ENCODE measurements at regions not wholly inside any gene's neighbourhood (a gene's known extent, or its start where the extent isn't known, plus 50 kb on each side); places are given as distances from the start of the nearest gene placed in this dataset.

- no peak for TF ChIP-seq POLR2A (IDR thresholded peaks at IDR 0.05)
- TF ChIP-seq CTCF (IDR thresholded peaks at IDR 0.05): no peak
- DNase-seq (ENCODE audit: low spot score in 2 of 2): no peak
- no peak overlapping the region for H3K4me3 ChIP-seq (ENCODE audit: low read depth, poor library complexity, severe bottlenecking)
- WGBS, 2 donors: 29 to 45% methylated on average over 1 of the region's 1 CpG
- intact Hi-C loops (cut with DNase I; ENCODE audit: low total_unique reads): no loop called here
Observed at GRCh38 chr5:153347611-153348010, 142.9 kb upstream of the GRIA1 start.

GRCh38 chr5:153350175-153350883 lies 140.1 kb upstream of the GRIA1 start:
- intact Hi-C loops (cut with DNase I; ENCODE audit: low total_unique reads): no loop called here
- 49 to 50% methylated on average over 5 of the region's 5 CpGs for WGBS, 2 donors
- no peak overlapping the region for H3K4me3 ChIP-seq (ENCODE audit: low read depth, poor library complexity, severe bottlenecking)
- no peak for DNase-seq (ENCODE audit: low spot score in 2 of 2)
- no peak for TF ChIP-seq CTCF (IDR thresholded peaks at IDR 0.05)
- no peak for TF ChIP-seq POLR2A (IDR thresholded peaks at IDR 0.05)

DNA sequence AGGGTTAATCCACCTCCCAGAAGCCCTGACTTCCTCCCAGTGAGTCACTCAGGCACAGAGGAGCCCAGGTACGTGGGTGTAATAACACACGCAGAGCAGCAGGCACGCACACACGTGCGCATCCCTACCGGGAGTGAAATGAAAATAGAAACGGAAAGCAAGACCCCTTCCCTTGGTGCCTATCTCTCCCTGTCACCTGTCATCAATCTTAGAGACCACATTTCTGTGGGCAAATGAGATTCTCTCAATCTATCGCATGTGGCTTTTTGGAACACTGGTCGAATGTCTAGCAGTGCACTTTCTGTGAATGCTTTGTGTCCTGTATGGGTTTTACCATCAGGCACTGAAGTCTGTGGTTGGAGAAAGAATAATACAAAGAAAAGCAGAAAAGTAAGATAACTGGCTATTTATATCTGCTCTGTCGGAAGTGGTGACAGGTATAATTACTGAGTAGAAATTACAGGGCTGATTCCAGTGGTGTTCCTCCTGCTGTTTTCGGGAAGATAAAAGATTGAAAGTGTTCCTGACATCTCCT lies 137.7 kb upstream of the GRIA1 start:
- H3K4me3 ChIP-seq (ENCODE audit: low read depth, poor library complexity, severe bottlenecking): no peak overlapping the region
- no peak for DNase-seq (ENCODE audit: low spot score in 2 of 2)
- 11 to 29% methylated on average over 11 of the region's 11 CpGs for WGBS, 2 donors
- no peak for TF ChIP-seq POLR2A (IDR thresholded peaks at IDR 0.05)
- intact Hi-C loops (cut with DNase I; ENCODE audit: low total_unique reads): no loop called here

GRCh38 chr5:153357493-153358112 lies 132.9 kb upstream of the GRIA1 start:
- TF ChIP-seq CTCF (IDR thresholded peaks at IDR 0.05): no peak
- no peak for TF ChIP-seq POLR2A (IDR thresholded peaks at IDR 0.05)
- intact Hi-C loops (cut with DNase I; ENCODE audit: low total_unique reads): no loop called here
- WGBS, 2 donors: 92 to 95% methylated on average over 3 of the region's 3 CpGs
- DNase-seq (ENCODE audit: low spot score in 2 of 2): no peak
- H3K4me3 ChIP-seq (ENCODE audit: low read depth, poor library complexity, severe bottlenecking): no peak overlapping the region

- 64% methylated on average over 3 of the region's 3 CpGs for WGBS, 2 donors
- TF ChIP-seq CTCF (IDR thresholded peaks at IDR 0.05) (no peak), POLR2A (IDR thresholded peaks at IDR 0.05) (no peak)
- no peak overlapping the region for H3K4me3 ChIP-seq (ENCODE audit: low read depth, poor library complexity, severe bottlenecking)
- intact Hi-C loops (cut with DNase I; ENCODE audit: low total_unique reads): no loop called here
- DNase-seq (ENCODE audit: low spot score in 2 of 2): no peak
Observed at GRCh38 chr5:153358315-153358976, 132.0 kb upstream of the GRIA1 start.

DNA sequence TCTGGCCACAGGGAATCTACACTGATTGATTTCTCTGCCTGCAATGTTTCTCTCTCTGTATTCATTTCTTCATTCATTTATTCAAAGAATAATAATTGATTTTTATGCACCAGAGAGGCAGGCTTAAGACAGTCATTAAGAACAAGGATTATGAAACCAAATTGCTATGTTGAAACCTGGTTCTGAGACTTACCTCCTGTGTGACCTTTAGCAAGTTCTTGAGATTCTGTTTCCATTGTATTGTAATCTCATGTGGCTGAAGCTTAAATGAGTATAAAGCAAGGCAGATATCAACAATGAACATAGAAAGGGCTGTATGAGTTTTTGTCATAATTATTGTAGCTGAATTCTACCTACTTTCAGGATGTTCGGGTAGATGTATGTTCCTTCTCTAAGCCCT lies 129.6 kb upstream of the GRIA1 start:
- 38 to 96% methylated on average over 1 of the region's 1 CpG for WGBS, 2 donors
- H3K4me3 ChIP-seq (ENCODE audit: low read depth, poor library complexity, severe bottlenecking): no peak overlapping the region
- DNase-seq (ENCODE audit: low spot score in 2 of 2): no peak
- no peak for TF ChIP-seq CTCF (IDR thresholded peaks at IDR 0.05)
- TF ChIP-seq POLR2A (IDR thresholded peaks at IDR 0.05): no peak
- intact Hi-C loops (cut with DNase I; ENCODE audit: low total_unique reads): no loop called here

All from lower leg skin (tissue), 4 donors.